Renal cortical epithelial cell (primary cell): ENCODE measurements at regions not wholly inside any gene's neighbourhood (a gene's known extent, or its start where the extent isn't known, plus 50 kb on each side); places are given as distances from the start of the nearest gene placed in this dataset.
A peak's percentile ranks its signal among the peaks of the same experiment; 100 is the strongest.
"Not testable (repeated sequence)": the region's sequence is repeated elsewhere in the genome, so short reads cannot be mapped to it uniquely, and the experiment has no call there.

Source experiments
- DNase-seq: peaks from one replicate; pipeline ENCODE4 v3.0.0-alpha.2; 2011; ENCODE audit warnings: low read depth

DNA sequence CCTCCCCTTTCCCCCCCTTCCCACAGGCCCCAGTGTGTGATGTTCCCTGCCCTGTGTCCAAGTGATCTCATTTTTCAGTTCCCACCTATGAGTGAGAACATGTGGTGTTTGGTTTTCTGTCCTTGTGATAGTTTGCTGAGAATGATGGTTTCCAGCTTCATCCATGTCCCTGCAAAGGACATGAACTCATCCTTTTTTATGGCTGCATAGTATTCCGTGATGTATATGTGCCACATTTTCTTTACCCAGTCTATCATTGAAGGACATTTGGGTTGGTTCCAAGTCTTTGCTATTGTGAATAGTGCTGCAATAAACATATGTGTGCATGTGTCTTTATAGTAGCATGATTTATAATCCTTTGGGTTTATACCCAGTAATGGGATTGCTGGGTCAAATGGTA is 106.0 kb upstream of the CADM1 start:
- DNase-seq = not testable (repeated sequence)

DNA sequence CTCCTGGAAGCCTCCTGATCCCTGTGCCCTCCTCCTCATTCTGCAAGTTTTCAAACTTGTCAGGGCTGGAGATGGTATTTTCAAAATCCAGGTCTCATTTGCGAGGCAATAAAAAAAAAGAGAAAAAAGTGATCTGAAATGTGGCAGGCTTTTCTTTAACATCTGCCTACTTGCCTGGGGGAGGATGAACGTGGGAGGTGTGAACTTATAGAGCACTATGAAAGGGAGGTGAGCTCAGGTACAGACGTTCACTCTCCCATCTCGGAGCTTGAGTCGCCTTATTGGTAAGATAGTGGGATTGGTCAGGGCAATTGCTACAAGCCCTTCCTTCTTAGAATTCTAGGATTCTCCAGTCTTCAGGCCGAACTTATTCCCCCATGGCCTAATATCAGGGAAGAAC is 104.8 kb upstream of the CADM1 start:
- no peak for DNase-seq

DNA sequence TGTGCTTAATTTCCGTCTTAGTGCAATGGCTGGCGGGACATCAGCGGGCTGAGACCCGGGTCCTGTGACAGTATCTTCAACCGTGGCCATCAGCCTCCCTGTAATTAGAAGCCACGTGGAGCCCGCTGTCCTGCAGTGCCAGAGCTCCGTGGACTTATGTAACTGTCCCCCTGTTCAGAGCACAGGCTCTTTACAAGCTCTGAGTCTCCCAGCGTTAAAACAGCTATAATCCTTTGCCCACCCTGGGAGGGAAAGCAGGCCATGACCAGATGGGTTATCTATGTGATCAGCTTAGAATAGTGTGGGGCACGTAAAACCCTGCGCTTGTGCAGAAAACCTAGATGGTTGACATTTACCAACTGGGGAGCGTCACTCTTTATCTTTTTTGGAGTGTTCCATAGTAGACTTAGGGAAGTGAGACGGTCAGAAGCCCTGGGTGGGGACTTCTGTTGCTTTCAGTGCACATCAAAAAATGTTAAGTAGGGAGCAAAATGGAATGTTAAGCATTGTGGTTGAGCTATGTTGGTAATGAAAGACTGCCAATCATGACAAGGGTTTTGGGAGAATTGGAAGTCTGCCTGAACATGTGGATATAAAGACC is 103.5 kb upstream of the CADM1 start:
- DNase-seq = peak; percentile 13

DNA sequence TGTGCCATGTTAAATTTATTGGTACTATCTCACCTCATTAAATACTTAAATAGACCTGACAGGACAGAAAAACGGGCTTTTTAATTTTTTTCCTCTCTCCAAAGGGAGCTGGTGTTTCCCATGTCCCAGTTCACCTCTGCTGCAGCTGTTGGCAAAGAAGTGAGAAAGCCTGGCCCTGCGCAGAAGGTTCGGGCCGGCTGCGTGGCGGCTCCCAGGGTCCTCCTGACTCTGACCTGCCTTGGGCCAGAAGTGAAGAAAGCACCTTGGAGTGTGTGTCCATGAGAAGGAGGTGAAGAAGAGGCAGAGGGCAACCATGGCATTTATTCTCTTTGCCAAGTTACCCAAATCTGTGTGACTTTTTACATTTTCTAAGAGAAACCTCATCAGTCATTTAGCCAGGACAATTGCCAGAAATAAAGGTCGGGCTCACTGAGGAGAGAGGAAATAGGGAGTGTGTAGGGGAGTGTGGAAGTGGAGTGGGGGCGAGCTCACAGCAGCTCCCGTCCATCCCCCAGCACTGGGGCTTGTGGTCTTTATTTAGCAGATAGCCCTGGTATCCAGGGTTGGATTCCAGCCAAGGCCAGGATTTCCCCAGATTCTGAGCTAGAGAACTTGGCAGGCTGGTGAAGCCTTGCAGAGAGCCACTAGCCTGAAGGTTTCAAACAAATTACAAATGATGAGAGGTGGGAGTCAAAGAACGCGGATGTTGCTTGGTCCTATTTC is 102.4 kb upstream of the CADM1 start:
- DNase-seq = peak; percentile 57

DNA sequence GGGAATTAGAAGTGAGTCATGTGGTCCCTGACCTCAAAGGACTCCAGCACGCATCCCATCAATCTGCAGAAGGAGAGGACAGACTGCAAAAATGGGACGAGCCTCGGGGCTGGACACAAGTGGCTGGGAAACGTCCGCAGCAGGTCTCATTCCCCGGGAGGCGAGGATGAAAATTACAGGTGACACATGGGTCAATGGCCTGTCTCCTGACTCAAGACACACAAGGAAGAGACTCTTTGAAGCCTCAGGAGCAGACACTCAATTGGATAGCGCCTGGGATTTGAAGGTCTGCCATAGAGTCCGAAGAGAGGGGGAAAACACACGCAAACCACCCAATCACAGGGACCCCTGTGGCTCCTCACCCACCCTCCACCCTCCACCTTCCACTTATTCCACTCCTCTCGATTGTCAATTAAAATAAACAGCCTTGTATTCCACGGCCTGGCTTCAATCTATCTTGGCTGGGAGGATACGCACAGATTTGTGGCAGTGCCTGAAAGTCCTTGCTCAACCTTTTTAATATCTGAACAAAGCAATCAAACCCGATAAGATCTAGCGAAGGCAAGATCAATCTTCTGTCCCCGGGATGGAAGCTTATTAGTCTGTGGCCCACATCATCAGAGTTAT is 101.8 kb upstream of the CADM1 start:
- DNase-seq = no peak

DNA sequence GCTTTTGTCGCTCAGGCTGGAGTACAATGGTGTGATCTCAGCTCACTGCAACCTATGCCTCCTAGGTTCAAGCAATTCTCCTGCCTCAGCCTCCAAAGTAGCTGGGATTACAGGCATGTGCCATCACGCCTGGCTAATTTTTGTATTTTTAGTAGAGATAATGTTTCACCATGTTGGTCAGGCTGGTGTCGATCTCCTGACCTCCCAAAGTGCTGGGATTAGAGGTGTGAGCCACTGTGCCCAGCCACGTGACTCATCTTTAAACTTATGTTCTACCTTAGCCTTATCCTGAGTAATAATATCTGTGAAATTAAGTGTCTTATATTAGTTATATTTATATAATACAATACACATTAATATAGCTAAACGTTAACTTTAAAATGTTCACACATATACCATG is 101.2 kb upstream of the CADM1 start:
- not testable (repeated sequence) for DNase-seq

DNA sequence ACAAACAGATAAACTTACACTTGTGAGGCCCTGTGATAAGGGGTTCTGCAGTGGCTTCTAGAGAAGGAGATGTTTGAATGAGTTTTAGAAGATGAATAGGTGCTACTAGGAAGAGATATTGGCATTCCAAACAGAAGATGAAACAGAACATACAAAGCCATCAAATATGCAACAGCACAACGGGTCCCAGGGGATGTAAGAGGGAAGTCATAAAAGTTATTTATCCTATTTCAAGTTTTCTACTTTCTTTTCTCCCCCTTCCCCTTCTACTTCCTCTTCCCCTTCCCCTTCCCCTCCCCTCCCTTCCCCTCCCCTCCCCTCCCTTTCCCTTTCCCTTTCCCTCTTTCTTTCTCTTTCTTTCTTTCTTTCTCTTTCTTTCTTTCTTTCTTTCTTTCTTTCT is 94.9 kb upstream of the CADM1 start:
- DNase-seq = no peak

DNA sequence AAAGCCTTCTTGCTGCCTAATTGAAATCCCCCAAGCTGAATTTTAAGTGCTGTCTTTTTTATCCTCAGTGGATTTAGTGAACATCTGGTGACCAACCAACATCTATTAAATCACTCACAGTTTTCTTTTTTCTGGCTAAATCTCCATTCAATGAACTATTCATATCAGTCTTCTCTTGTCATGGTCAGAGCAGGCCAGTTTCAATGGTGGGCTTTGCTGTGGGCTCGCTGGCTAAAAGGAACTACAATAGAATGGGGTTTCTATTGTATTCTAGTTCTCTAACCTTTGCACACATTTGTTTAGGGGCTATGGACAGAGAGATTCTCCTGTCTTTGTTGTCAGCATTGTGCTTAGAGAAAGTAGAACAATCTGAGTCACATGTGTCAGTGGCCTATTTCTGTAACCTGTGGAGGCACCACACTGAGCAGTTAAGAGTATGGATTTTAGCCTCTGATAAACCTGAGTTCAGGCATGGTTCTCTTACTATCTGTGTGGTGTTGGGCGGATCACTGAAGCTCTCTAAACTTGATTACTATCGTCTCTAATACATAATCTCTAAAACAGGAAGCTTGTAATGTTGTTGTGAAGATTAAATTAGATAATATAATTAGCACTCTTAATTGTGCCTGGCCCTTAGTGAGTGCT is 94.2 kb upstream of the CADM1 start:
- DNase-seq = no peak

DNA sequence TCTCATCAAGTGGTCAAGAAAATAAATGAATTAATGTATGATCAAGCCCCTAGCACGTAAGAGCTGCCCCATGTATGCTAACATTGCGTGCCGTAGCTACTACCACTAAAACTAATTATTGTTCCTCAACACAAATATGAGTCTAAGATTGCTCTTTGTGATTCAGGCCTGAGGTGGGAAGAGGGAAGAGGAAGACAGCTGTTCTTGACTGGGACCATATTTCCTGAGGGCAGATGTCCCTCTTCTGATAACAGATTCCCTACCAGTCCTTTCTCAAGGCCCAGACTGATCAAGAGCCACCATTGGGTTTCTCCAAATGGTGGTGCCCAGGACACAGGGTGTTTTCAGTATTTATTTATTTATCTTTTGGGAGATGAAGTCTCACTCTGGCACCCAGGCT is 87.2 kb upstream of the CADM1 start:
- DNase-seq = no peak

DNA sequence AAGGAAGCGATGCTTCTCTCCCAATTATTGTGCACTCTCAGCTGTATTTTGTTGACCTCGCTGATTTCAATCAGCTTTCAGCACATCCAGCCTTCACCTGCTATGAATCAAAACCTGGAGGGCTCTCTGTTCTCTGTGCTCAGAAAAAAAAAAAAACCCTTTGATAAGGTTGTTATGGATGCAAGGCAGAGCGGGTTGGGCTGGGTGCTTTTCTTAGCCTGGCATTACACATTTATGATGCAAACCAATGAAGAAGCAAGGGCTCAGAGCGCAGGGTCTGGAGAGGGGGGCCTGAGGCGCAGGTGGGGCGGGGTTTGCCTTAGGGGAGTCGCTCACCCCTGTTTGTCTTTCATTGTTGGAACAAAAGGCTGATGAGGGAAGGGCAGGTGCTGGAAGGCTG is 86.0 kb upstream of the CADM1 start:
- DNase-seq = no peak

DNA sequence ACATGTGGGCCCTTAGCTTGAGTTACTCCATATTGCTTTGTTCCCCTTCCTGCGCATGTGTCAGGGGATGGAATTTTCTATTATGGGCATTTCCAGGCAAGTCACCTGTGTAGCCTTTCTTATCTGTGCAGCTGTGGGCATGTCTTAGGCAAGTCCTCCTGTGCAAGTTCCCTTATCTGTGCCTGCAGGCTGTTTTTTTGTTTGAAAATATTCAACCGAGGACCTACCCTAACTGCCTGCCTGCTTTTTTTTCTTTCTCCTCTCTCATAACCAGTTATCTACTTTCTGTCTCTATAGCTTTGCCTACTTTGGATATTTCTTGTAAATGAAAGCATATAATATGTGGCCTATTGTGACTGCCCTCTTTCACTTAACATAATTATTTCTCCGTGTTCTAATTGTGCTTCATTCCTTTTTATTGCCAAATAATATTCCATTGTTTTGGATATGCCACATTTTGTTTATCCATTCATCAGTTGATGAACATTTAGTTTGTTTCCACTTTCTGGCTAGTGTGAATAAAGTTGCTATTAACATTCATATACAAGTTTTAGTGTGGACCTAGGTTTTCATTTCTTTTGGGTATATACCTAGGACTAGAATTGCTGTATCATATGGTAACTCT is 83.6 kb upstream of the CADM1 start:
- DNase-seq = no peak

DNA sequence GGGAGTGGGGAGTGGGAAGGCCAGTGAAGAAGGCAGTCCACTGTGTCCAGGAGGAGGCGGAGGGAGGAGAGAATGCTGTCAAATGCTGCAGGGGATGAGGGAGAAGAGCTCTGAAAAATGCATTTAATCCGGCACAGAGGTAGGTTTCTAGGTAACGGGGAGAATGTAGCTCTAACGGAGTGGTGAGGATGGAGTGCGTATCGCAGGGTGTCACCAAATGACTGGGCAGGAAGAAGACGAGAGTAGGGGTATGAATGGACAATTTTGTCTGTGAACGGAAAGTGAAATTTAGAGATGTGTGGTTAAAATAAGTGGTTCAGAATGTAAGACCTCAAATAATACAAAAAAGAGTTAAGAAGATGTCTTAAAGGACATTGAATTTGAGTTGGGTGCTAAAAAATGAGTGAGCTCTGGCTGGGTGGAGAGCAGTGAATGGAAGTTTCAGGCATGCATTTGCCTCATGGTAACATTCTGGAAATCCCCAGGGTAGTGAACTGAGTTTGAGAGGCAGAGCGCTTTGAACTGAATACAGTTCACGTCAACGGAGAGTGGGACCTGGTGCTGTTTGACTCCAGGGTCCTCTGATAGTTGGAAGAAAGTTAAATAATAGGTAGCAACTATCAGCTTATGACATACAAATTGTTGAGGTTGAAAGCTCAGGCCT is 81.3 kb upstream of the CADM1 start:
- no peak for DNase-seq

DNA sequence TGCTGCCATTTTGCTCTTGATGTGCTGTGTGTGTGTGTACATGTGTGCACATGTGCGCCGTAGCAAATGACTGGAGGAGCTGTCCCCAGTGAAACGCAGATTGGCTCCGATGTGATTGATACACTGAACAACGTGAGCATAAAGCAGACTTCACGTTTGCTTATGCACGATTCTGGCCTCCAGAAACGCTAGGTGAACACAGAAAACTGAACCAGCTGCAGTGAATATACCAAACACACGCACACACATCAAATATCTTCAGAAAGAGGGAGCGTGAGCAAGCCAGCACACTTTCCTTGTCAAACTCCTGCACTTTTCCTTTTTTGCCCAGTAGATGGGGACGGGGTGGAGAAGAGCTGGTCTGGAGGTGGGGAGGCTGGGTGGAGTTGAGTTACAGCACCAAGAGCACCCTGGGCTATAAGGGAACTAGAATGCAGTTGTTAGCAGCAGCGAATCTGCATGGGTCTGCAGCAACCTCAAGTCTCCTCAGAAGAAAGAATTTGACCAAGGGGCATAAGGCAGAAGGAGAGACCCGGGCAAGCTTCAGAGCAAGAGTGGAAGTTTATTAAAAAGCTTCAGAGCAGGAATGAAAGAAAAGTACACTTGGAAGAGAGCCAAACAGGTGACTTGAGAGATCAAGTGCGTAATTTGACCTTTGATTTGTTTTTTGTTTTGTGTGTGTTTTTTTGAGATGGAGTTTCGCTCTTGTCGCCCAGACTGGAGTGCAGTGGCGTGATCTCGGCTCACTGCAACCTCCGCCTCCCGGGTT is 77.8 kb upstream of the CADM1 start:
- DNase-seq = peak; percentile 42

DNA sequence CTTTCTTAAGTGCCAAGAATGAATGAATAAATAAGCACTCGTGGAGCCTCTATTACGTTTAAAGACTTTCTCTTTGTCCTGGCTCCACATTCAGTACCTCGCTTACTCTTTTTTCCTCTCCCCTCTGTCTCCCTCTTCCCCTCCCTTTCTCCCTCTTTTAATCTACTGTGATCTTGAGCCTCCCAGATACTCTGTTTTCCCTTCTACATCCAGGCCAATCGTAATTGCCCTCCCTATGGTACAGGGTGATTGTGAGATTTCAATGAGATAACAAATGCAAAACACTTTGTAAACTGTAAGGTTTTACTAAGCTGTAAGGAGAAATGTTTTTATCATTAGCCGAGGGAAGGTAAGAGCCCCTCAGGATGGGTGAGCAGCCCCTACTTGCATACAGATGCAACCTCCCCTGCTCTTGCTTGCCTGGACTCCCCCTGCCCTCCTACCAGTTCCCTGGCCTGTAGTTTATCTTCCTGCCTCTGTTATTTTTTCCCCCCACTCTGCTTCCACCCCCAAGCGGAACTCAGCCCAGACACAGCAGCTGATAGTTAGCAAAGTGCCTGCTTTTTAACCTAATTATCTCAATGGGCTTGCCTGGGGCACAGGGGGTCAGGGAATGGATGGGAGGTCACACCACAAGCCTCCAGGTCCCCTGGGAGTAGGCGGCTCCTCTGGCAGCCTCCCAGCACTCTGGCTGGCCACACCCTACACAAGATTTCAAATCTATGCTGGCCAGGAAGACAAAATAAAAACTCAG is 76.9 kb upstream of the CADM1 start:
- DNase-seq = peak; percentile 79

DNA sequence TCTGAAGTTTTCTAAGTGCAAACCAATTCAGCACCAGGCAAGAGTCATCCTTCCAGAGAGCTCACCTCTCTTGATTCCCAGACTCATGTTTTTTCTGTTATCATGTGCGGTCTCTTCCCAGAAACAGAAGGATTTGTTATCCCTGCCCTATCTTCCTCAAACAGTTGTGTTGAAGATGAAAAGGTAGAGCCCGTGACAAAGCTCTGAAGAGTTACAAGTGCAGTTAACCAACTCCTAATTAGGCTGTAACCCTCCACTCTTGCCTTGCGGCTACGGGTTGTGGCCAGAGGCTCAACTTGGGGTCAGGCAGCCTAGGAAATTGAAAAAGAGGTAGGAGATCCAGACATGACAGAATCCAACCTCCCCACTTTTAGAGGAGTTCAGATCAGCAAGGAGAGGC is 76.2 kb upstream of the CADM1 start:
- DNase-seq = no peak

DNA sequence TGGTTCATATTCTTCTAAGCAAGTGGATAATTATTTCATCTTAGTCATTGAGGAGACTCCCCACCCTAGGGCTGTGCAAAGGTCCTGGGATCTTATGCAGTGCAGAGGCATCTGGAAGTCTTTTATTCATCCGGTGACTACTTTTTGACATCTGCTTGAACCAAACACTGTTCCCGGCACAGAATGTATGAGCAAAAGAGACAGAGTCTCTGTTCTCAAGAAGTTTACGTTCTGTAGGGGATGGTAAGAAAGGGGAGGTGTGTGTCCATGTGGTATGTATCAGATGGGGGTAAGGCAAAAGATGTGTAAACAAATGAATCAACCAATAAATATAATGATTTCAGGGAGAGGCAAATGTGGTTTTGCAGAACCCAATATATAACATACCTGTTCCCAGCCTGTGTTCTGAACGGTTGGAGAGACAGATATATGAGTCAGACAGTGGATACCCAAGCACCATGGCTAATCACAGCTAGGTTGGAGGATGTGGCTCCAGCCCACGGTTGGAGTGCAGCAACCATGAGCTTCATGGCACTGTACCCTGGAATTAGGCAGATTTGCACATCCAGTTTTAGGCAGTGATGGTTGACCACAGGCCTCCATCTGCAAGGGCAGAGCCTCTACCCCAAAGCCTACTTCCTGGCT is 75.1 kb upstream of the CADM1 start:
- DNase-seq = peak; percentile 26

DNA sequence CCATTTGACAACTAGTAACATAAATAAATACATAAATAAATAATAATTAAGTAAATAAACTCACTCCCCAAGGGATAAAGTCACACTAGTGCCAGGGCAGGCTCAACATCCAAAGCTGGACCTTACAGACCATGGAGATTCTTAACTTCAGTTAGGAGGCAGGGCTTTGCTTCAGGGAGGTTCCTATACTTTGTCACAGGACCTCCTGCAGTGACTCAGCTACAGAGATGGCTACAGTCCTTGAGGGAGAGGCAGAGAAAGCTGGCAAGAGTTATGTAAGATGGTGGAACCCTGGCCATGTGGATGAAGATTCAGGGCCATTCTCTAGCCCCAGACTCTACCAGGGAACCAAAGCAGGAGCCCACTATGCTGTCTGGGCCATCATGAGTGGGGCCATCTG is 74.1 kb upstream of the CADM1 start:
- peak; percentile 22 for DNase-seq

DNA sequence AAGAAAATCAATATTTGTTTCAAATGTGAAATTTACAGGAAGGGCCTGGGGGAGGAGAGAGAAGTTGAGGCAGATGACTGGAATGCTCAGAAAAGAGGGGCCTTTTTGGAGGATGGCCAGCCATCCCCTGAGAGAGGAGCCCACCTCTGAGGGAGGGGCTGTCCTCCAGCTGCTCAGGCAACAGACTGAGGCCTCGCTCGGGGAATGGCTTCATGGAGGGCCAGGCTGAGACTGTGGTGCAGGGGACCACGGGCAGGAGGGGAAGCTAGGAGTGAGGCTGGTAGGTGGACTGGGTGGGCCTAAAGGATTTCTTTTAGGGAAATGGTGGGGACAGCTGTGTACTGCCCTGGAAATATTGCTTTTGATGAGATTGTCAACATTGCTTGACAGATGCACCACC is 73.5 kb upstream of the CADM1 start:
- no peak for DNase-seq

DNA sequence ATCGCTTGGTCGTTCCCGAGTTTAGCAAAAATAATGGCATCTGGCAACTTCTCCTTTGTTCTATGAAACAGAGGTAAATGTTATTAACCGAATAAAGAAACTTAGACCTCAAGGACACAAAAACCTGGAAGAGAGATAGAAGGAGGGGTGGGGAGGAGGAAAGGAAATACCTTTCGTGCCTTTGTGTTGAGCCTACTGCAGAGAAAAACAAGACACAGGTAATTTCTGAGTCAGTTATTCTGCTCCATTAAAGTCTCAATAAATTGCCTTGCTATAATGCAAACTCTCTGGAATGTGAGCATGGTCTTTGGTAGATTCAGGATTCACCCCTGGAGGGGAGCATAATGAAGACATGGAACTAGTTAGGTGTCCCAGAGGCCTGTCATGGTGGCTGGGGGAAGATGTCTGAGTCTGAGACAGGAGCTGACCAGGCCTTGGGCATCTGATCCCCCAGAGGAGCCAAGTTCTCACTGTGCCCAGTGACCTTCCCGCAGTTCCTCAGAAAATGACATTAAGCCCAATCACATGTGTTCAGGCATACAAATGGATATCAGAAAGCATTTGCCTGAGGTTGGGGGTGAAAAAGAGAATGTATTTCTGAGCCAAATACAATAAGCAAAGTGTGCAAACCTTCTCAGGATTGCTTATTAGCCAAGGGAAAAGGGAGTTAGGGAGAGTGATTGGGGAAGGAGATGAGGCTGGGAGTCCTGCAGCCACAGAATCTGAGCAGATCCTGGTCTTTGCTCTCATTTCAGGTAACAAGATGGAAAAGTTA is 72.6 kb upstream of the CADM1 start:
- DNase-seq = peak; percentile 71
